ENCODE measurements at regions not wholly inside any gene's neighbourhood (a gene's known extent, or its start where the extent isn't known, plus 50 kb on each side); places are given as distances from the start of the nearest gene placed in this dataset.

GRCh38 chr2:56117764-56118163 is 66.0 kb upstream of the CCDC85A start:
- no peak for TF ChIP-seq CTCF (conservative IDR thresholded peaks at IDR 0.05 in 1 of 2, IDR thresholded peaks at IDR 0.05 in 1 of 2; ENCODE audit: extremely low read depth in 1 of 2, insufficient read depth in 1 of 2, low read depth in 1 of 2, low read length in 2 of 2)
- no peak for TF ChIP-seq EZH2 (IDR thresholded peaks at IDR 0.05; ENCODE audit: borderline replicate concordance, low read length)
